ENCODE measurements at regions not wholly inside any gene's neighbourhood (a gene's known extent, or its start where the extent isn't known, plus 50 kb on each side); places are given as distances from the start of the nearest gene placed in this dataset.

DNA sequence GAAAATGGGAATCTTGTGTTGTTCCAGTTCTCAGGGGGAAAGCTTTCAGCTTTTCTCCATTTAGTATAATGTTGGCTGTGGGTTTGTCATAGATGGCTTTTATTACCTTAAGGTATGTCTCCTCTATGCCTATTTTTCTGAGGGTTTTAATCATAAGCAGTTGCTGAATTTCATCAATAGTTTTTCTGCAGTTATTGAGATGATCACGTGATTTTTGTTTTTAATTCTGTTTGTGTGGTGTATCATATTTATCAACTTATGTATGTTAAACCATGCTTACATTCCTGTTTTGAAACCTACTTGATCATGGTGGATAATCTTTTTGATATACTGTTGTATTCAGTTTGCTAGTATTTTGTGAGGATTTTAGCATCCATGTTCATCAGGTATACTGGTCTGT is 66.8 kb upstream of the CENPE start:
- no peak for TF ChIP-seq EZH2 (IDR thresholded peaks at IDR 0.05; ENCODE audit: low read length)
- TF ChIP-seq CTCF (optimal IDR thresholded peaks at IDR 0.05 in 1 of 3, IDR thresholded peaks at IDR 0.05 in 1 of 3, conservative IDR thresholded peaks at IDR 0.05 in 1 of 3; ENCODE audit: extremely low read depth in 1 of 3, insufficient read depth in 2 of 3, low read length in 3 of 3): no peak
